ENCODE measurements at regions not wholly inside any gene's neighbourhood (a gene's known extent, or its start where the extent isn't known, plus 50 kb on each side); places are given as distances from the start of the nearest gene placed in this dataset.

GRCh38 chr3:157713101-157713500, 209.9 kb upstream of the VEPH1 start:
- TF ChIP-seq POLR2A (IDR thresholded peaks at IDR 0.05): no peak
- TF ChIP-seq CTCF (IDR thresholded peaks at IDR 0.05): no peak
